ENCODE measurements at regions not wholly inside any gene's neighbourhood (a gene's known extent, or its start where the extent isn't known, plus 50 kb on each side); places are given as distances from the start of the nearest gene placed in this dataset.

- peaks cover 2% of the 10 kb centered on the region for H3K36me3 Mint-ChIP-seq (ENCODE audit: low read depth)
- DNase-seq (ENCODE audit: low spot score), result no peak
- H3K27me3 Mint-ChIP-seq (ENCODE audit: low read depth), result no peaks in the 10 kb centered on the region
- H3K4me3 Mint-ChIP-seq (ENCODE audit: unreplicated experiment), result no peak overlapping the region
- TF ChIP-seq CTCF (IDR thresholded peaks at IDR 0.05), result no peak
- H3K9me3 Mint-ChIP-seq (ENCODE audit: low read depth), result peaks cover 7% of the 10 kb centered on the region
- peak overlapping the region; percentile 66 for H3K27ac Mint-ChIP-seq (ENCODE audit: unreplicated experiment)
- peaks cover 40% of the 10 kb centered on the region for H3K4me1 Mint-ChIP-seq (ENCODE audit: low read depth)
Observed at GRCh38 chr9:2413160-2413805, 208.3 kb upstream of the VLDLR start.

GRCh38 chr9:2414465-2414864, 207.1 kb upstream of the VLDLR start:
- H3K27ac Mint-ChIP-seq (ENCODE audit: unreplicated experiment), result no peak overlapping the region
- H3K4me1 Mint-ChIP-seq (ENCODE audit: low read depth), result peaks cover 52% of the 10 kb centered on the region
- no peak for TF ChIP-seq CTCF (IDR thresholded peaks at IDR 0.05)
- H3K27me3 Mint-ChIP-seq (ENCODE audit: low read depth), result no peaks in the 10 kb centered on the region
- H3K9me3 Mint-ChIP-seq (ENCODE audit: low read depth), result peaks cover 7% of the 10 kb centered on the region
- no peak for DNase-seq (ENCODE audit: low spot score)
- peaks cover 2% of the 10 kb centered on the region for H3K36me3 Mint-ChIP-seq (ENCODE audit: low read depth)
- H3K4me3 Mint-ChIP-seq (ENCODE audit: unreplicated experiment), result no peak overlapping the region

DNA sequence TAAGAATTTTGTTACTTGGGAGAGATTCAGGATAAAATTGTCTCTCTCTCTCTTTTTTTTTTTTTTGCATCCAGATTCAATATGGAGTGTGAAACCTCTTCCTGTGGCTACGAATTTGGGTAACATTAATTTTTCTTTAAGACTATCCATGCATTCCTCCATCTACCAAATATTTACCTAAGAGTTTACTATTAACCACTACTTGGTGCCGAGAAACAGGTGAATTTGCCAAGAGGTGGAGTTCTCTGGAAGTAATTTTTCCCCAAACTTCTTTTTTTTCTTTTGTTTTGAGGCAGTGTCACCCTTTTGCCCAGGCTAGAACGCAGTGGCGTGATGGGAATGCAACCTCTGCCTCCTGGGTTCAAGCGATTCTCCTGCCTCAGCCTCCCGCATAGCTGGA, 206.3 kb upstream of the VLDLR start:
- Mint-ChIP-seq H3K4me3 (ENCODE audit: unreplicated experiment) (no peak overlapping the region), H3K27me3 (ENCODE audit: low read depth) (no peaks in the 10 kb centered on the region), H3K27ac (ENCODE audit: unreplicated experiment) (no peak overlapping the region), H3K36me3 (ENCODE audit: low read depth) (peaks cover 2% of the 10 kb centered on the region), H3K9me3 (ENCODE audit: low read depth) (peaks cover 7% of the 10 kb centered on the region), H3K4me1 (ENCODE audit: low read depth) (peaks cover 53% of the 10 kb centered on the region)
- no peak for TF ChIP-seq CTCF (IDR thresholded peaks at IDR 0.05)
- no peak for DNase-seq (ENCODE audit: low spot score)

- H3K27ac Mint-ChIP-seq (ENCODE audit: unreplicated experiment), result no peak overlapping the region
- H3K4me1 Mint-ChIP-seq (ENCODE audit: low read depth), result peaks cover 36% of the 10 kb centered on the region
- H3K9me3 Mint-ChIP-seq (ENCODE audit: low read depth), result no peaks in the 10 kb centered on the region
- peaks cover 2% of the 10 kb centered on the region for H3K36me3 Mint-ChIP-seq (ENCODE audit: low read depth)
- no peaks in the 10 kb centered on the region for H3K27me3 Mint-ChIP-seq (ENCODE audit: low read depth)
- no peak overlapping the region for H3K4me3 Mint-ChIP-seq (ENCODE audit: unreplicated experiment)
- no peak for TF ChIP-seq CTCF (IDR thresholded peaks at IDR 0.05)
- DNase-seq (ENCODE audit: low spot score), result no peak
Observed at GRCh38 chr9:2417730-2418129, 203.9 kb upstream of the VLDLR start.

DNA sequence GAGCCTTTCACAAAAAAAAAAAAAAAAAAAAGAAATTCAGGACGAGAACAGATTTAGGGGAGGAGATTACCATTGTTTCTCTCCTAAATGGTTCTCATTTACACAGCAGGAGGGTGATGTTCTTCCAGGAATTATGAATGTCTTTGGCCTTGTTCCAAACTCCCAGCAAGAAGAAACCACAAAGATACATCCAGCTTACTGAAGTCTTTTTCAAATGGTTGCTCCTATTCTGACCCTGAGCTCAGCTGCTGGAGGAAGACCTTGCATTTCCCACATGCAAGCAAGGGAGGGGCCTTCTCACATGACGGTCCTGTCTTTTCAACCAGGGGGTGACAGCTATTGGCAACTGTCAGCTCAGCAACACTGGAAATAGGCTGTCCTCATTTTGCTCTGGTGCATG, 203.0 kb upstream of the VLDLR start:
- H3K4me3 Mint-ChIP-seq (ENCODE audit: unreplicated experiment), result no peak overlapping the region
- peak; percentile 46 for TF ChIP-seq CTCF (IDR thresholded peaks at IDR 0.05)
- H3K27ac Mint-ChIP-seq (ENCODE audit: unreplicated experiment), result peak overlapping the region; percentile 11
- no peak for DNase-seq (ENCODE audit: low spot score)
- peaks cover 2% of the 10 kb centered on the region for H3K36me3 Mint-ChIP-seq (ENCODE audit: low read depth)
- peaks cover 27% of the 10 kb centered on the region for H3K4me1 Mint-ChIP-seq (ENCODE audit: low read depth)
- H3K9me3 Mint-ChIP-seq (ENCODE audit: low read depth), result no peaks in the 10 kb centered on the region
- no peaks in the 10 kb centered on the region for H3K27me3 Mint-ChIP-seq (ENCODE audit: low read depth)

Data from chondrocyte (in vitro differentiated cells).